Tibial nerve (tissue), 4 donors: ENCODE measurements at regions not wholly inside any gene's neighbourhood (a gene's known extent, or its start where the extent isn't known, plus 50 kb on each side); places are given as distances from the start of the nearest gene placed in this dataset.
A peak's percentile ranks its signal among the peaks of the same experiment; 100 is the strongest.
"Not testable (repeated sequence)": the region's sequence is repeated elsewhere in the genome, so short reads cannot be mapped to it uniquely, and the experiment has no call there.

ENCODE experiments used
- DNase-seq, 2 donors: peaks; one replicate each; pipeline ENCODE4 v3.0.0-alpha.2; 2019; ENCODE audit warnings: low spot score in 2 of 2
- H3K27ac ChIP-seq, 4 donors: fragments of 200-600 bp; sonication (generic) in 3 of 4; one replicate each; pipeline ENCODE4 v1.5.1; 2017 to 2019; ENCODE audit warnings: mild to moderate bottlenecking in 1 of 4
- H3K27me3 ChIP-seq, 2 donors: fragments of 200-600 bp; sonication (generic) in 1 of 2; one replicate each; pipeline versions ENCODE4 v1.5.1 to v1.6.0; 2017 to 2019
- H3K36me3 ChIP-seq, 3 donors: fragments of 200-600 bp; sonication (generic); one replicate each; pipeline ENCODE4 v1.5.1; 2018 to 2019
- H3K4me1 ChIP-seq, 4 donors: fragments of 200-600 bp; sonication (generic) in 3 of 4; one replicate each; pipeline ENCODE4 v1.5.1; 2017 to 2019
- H3K4me3 ChIP-seq, 4 donors: fragments of 200-600 bp; sonication (generic) in 3 of 4; one replicate each; pipeline ENCODE4 v1.5.1; 2017 to 2019; ENCODE audit warnings: mild to moderate bottlenecking in 1 of 4, moderate library complexity in 1 of 4
- H3K9me3 ChIP-seq, 4 donors: fragments of 200-600 bp; sonication (generic) in 3 of 4; one replicate each; pipeline ENCODE4 v1.5.1; 2017 to 2019
- EP300 ChIP-seq, 2 donors: sonication (generic); formaldehyde crosslinking; IDR thresholded peaks; one replicate each; pipeline ENCODE4 v1.6.1; 2017; ENCODE audit warnings: antibody characterized with exemption in 2 of 2, mild to moderate bottlenecking in 1 of 2
- POLR2A ChIP-seq, 2 donors: fragments of 450-650 bp; IDR thresholded peaks; one replicate each; pipeline ENCODE4 v1.6.1; 2017; ENCODE audit warnings: antibody characterized with exemption in 2 of 2, mild to moderate bottlenecking in 2 of 2, moderate library complexity in 2 of 2
- WGBS, 2 donors: methylation state at CpG; one replicate each; pipeline ENCODE4 v1.1.5; 2018; 5-methylcytosine and 5-hydroxymethylcytosine counted together
- TF ChIP-seq, protein P1 (sequence below), 5 experiments: fragments of 200-600 bp in 3 of 5; fragments of 450-650 bp in 2 of 5; sonication (generic) in 3 of 5; IDR thresholded peaks; one replicate each; pipeline ENCODE4 v1.5.1; 2016 to 2019; ENCODE audit warnings: antibody characterized with exemption in 5 of 5, mild to moderate bottlenecking in 3 of 5, moderate library complexity in 2 of 5

DNA sequence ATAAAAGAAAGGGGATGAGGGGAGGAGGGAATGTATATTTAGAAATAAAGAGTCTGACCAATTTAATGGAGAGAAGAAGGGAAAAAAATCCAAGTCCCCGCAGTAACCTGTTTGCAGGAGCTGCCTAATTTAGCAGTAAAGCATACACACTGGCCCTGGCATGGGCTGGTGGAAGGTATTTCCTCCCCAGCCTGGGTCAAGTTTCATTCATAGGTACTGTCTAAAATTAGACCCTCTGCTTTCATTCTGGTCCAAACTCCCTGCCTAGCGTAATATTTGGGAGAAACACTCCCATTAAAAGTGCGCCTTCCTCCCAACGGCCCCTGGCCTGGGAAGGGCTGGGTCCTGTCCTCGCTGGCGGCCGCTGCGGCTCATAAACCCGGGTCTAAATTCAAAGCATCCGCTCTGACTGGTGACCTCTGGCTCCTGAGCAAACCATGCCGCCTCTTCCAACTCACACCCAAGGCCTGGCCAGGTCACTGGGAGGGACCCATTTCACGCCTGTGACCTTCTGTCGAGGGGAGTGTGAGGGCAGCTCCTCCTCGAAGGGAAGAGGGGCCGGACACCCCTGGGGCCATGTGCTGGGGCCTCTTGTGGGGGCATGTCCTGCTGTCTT, 123.2 kb downstream of the FGF18 start:
- Histone ChIP-seq H3K4me1 (peaks cover 0 to 26% (median 0%) of the 10 kb centered on the region in 4 donors), H3K4me3 (no peak overlapping the region), H3K27ac (peak overlapping the region in 2 of 4 donors; percentile 54 to 56), H3K27me3 (no peaks in the 10 kb centered on the region), H3K36me3 (no peaks in the 10 kb centered on the region), H3K9me3 (no peaks in the 10 kb centered on the region)
- 28 to 43% methylated on average over 15 of the region's 15 CpGs for WGBS, 2 donors
- no peak for DNase-seq
- TF ChIP-seq POLR2A (IDR thresholded peaks at IDR 0.05) = no peak
- TF ChIP-seq, protein P1, sequence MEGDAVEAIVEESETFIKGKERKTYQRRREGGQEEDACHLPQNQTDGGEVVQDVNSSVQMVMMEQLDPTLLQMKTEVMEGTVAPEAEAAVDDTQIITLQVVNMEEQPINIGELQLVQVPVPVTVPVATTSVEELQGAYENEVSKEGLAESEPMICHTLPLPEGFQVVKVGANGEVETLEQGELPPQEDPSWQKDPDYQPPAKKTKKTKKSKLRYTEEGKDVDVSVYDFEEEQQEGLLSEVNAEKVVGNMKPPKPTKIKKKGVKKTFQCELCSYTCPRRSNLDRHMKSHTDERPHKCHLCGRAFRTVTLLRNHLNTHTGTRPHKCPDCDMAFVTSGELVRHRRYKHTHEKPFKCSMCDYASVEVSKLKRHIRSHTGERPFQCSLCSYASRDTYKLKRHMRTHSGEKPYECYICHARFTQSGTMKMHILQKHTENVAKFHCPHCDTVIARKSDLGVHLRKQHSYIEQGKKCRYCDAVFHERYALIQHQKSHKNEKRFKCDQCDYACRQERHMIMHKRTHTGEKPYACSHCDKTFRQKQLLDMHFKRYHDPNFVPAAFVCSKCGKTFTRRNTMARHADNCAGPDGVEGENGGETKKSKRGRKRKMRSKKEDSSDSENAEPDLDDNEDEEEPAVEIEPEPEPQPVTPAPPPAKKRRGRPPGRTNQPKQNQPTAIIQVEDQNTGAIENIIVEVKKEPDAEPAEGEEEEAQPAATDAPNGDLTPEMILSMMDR (IDR thresholded peaks at IDR 0.05) = no peak
- TF ChIP-seq EP300 (IDR thresholded peaks at IDR 0.05) = no peak

DNA sequence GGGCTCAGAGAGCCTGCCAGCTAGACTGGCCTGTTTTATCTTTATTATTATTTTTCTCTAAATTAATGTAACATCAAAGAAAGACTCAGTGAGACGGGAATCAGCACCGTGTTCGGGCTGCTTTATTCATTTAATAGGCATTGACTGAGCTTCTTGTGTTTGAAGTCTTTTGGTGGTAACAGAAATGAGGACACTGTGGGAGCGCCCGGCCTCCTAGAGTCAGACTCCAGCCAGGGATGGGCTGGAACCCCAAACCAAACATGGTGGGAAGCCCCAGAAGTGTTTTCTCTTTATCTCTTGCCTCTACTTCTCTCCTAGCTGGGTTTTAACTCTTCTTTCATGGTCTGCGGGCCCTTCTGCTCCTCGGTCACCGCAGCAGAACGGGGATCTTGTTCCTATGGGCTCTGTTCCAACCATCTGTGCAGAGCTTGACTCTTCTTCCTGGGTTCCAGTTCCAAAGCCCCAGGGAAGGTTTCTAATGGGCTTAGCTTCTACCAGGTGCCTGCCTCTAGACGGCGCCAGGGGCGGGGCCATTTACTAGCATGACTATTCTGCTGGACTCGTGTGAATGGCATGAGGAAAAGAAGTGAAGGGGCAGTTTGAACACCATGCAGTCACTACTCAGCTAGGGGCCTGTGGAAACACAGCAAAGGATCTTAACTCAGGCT, 123.8 kb downstream of the FGF18 start:
- TF ChIP-seq EP300 (IDR thresholded peaks at IDR 0.05) (no peak), POLR2A (IDR thresholded peaks at IDR 0.05) (no peak)
- TF ChIP-seq, protein P1 (IDR thresholded peaks at IDR 0.05) = no peak
- Histone ChIP-seq H3K9me3 (no peaks in the 10 kb centered on the region), H3K4me1 (peaks cover 0 to 26% (median 0%) of the 10 kb centered on the region in 4 donors), H3K4me3 (no peak overlapping the region), H3K36me3 (no peaks in the 10 kb centered on the region), H3K27me3 (no peaks in the 10 kb centered on the region), H3K27ac (peak overlapping the region in 2 of 4 donors; percentile 54 to 56)
- DNase-seq = no peak
- 69 to 72% methylated on average over 13 of the region's 13 CpGs for WGBS, 2 donors

DNA sequence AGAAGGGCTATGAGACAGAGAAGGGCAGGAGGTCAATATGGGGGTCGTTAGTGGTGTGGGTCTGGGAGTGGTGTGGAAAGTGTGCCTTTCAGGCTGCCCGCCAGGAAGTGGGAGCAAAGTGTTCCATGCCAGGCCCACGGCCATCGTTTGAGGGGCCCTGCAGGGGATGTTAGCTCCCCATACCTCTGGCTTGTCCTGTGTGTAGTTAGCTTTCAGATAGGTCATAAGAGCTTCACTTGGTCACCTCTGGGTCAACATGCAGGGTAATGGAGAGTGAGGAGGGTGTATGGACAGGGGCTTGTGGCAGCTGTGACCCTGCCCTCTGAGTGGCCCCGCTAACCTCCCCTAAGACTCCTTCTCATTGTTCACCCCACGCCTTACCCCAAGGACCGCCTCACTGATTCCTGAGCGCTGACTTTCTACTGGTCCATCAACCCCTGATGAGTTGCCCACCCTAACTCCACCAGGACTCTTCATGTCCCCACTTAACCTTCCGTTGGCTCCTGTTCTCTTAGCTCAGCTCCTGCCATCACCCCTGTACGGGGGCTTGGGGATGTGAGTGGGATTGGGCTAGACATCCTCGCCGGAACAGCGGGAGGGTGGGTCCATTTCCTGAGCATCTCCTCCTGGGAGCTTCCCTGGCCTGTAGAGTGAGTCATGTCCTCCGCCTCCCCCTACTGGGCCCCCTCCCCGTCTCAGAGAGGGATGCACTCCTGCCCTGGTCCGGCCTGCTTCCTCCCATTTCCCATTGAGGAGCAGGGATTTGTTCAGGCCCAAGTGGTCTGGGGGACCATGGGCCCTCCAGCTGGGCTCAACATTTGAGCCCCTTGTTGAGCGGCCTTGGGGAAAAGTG, 125.7 kb downstream of the FGF18 start:
- WGBS, 2 donors = 79 to 86% methylated on average over 17 of the region's 17 CpGs
- DNase-seq = no peak
- Histone ChIP-seq H3K27me3 (no peaks in the 10 kb centered on the region), H3K9me3 (no peaks in the 10 kb centered on the region), H3K36me3 (no peaks in the 10 kb centered on the region), H3K4me3 (no peak overlapping the region), H3K4me1 (peaks cover 0 to 26% (median 0%) of the 10 kb centered on the region in 4 donors), H3K27ac (no peak overlapping the region)
- TF ChIP-seq EP300 (IDR thresholded peaks at IDR 0.05) (no peak), POLR2A (IDR thresholded peaks at IDR 0.05) (no peak)
- TF ChIP-seq, protein P1 (IDR thresholded peaks at IDR 0.05) = no peak

DNA sequence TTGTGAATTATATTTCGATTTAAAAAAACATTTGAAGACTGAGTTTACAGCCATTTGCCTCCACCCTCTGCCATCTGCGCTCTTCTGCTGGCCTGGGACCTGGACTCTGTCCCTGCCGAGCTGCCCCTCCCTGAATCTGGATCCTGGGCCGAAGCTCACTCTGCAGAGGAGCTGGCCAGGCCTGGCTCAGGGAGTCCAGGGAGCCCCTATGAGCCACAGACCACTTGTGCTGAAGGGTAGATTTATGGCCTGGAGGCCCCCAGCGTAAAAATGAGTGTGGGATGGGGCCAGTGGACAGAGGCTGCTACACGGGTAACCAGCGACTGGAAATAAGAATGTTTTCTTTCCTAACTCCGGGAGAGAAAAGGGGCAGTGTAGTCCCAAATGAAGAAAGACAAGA, 129.8 kb downstream of the FGF18 start:
- WGBS, 2 donors = 52 to 58% methylated on average over 8 of the region's 8 CpGs
- Histone ChIP-seq H3K4me3 (no peak overlapping the region), H3K27ac (no peak overlapping the region), H3K4me1 (no peaks in the 10 kb centered on the region), H3K36me3 (no peaks in the 10 kb centered on the region), H3K9me3 (peaks cover 0 to 6% (median 0%) of the 10 kb centered on the region in 4 donors), H3K27me3 (no peaks in the 10 kb centered on the region)
- DNase-seq = no peak
- TF ChIP-seq EP300 (IDR thresholded peaks at IDR 0.05) (no peak), POLR2A (IDR thresholded peaks at IDR 0.05) (no peak)
- TF ChIP-seq, protein P1 (IDR thresholded peaks at IDR 0.05) = no peak

DNA sequence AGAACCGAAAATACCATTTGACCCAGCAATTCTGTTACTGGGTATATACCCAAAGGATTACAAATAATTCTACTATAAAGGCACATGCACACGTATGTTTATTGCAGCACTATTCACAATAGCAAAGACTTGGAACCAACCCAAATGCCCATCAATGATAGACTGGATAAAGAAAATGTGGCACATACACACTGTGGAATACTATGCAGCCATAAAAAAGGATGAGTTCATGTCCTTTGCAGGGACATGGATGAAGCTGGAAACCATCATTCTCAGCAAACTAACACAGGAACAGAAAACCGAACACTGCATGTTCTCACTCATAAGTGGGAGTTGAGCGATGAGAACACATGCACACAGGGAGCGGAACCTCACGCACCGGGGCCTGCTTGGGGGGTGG, 134.4 kb downstream of the FGF18 start:
- not testable (repeated sequence) for H3K36me3 ChIP-seq, DNase-seq, H3K4me1 ChIP-seq, H3K4me3 ChIP-seq, H3K27ac ChIP-seq, H3K27me3 ChIP-seq, H3K9me3 ChIP-seq
- 94 to 95% methylated on average over 7 of the region's 7 CpGs for WGBS, 2 donors
